ENCODE measurements at regions not wholly inside any gene's neighbourhood (a gene's known extent, or its start where the extent isn't known, plus 50 kb on each side); places are given as distances from the start of the nearest gene placed in this dataset.
A peak's percentile ranks its signal among the peaks of the same experiment; 100 is the strongest.

DNA sequence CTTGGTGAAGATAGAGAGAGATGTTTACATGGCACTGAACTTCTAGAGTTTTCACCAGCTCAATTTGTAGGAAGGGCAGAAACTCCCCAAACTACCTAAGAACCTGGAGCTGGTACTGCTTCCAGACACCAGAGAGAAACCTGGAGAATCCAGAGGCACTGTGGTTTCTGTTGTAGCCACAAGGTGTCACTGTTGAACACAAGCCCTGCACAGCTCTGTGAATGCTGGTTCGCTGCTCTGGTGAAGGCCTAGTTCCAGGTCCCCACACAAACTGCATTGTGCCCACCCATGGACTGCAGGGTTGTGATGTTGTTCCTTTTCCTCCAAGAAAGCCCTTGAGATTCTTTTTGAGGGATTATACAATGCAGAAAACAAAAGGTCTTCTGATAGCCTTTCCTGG is 150.5 kb upstream of the HS6ST1 start:
- no peak for DNase-seq (ENCODE audit: low read depth in 2 of 2)

GRCh38 chr2:128469875-128470274 is 151.2 kb upstream of the HS6ST1 start:
- DNase-seq (ENCODE audit: low read depth in 2 of 2), result no peak

GRCh38 chr2:128472789-128473174 is 154.1 kb upstream of the HS6ST1 start:
- no peak for DNase-seq (ENCODE audit: low read depth in 2 of 2)

- peak; percentile 85 to 89 for DNase-seq (ENCODE audit: low read depth in 2 of 2)
Measured at GRCh38 chr2:128473175-128474035, 154.7 kb upstream of the HS6ST1 start.

GRCh38 chr2:128474036-128474955 is 155.6 kb upstream of the HS6ST1 start:
- DNase-seq (ENCODE audit: low read depth in 2 of 2), result no peak

GRCh38 chr2:128474962-128475361 is 156.3 kb upstream of the HS6ST1 start:
- DNase-seq (ENCODE audit: low read depth in 2 of 2), result no peak

- no peak for DNase-seq (ENCODE audit: low read depth in 2 of 2)
Measured at GRCh38 chr2:128475427-128476211, 157.0 kb upstream of the HS6ST1 start.

DNA sequence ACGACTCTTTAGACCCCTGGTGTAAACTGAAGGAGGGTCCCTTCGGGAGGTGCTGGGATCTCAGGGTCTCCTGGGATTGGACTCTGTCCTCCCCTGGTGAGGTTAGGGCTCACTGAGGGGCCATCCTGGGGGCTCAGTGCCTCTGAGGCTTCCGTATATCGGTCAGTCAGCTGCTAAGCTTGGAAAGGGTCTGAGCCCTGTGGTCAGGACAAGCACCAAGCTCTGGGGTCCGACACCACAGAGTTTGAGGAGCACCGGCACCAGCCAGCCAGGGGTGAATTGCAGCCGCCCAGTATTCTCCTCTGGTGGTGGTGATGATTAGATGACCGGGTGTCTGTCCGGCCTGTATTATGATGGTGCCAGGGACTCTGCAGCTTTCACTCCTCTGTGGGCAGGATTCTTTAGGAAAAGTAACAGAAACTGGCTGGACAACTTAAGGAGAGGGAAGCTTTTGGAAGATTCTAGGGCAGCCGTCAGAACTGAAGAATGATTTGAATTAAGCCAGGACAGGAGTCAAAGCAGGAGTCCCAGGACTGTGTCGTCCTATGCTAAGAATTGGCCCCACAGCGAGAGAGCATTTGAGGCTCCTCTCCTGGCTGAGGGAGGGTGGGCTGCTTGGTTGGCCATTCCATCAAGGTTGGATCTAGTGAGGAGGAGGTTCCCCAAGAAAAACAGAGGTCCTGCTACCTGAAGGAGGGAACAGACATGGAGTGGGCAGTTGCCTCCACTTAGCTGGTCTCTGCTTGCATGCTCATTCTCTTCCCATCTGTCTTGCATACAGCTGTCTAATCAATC is 158.6 kb upstream of the HS6ST1 start:
- no peak for DNase-seq (ENCODE audit: low read depth in 2 of 2)

- DNase-seq (ENCODE audit: low read depth in 2 of 2), result no peak
Measured at GRCh38 chr2:128477891-128478290, 159.2 kb upstream of the HS6ST1 start.

DNA sequence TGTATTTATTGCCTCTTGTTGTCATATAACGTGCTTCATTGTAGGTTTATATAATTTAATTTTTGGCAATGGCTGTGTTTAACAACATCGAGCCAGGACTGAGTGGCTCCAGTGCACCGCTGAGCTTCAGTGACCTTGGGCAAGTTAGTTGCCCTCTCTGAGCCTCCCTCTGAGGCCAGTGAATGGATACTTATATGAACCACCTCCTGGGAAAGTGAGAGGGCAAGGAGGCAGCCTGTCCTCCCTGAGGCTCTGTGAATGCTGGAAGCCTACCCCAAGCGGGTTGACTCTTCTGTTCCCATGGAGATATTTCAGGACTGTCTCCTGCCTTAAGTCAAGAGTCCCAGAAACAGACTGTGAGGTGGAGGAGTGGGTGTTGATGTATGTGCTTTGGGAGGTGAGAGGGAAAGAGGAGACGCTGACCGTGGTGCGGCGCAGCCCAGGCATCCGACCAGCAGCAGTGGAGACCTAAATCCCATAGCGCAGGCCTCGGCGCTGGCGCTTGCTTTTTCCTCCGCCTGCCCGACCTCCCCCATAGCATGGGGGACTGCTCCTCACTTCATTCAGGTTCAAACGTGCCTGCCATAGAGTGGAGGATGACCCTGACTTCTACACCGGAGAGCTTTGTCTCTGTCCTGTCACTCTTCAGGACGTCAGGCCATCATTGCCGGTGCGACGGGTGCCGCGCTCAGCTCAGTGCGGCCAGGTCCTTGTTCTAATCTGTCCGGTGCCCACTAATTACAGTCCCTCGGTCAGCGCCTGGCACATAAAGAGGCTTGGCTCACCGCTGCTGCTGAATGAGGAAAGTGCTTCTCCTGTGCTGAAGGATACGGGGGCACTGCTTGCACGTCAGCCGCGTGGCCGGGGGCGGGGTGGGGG is 167.3 kb upstream of the HS6ST1 start:
- no peak for DNase-seq (ENCODE audit: low read depth in 2 of 2)

DNA sequence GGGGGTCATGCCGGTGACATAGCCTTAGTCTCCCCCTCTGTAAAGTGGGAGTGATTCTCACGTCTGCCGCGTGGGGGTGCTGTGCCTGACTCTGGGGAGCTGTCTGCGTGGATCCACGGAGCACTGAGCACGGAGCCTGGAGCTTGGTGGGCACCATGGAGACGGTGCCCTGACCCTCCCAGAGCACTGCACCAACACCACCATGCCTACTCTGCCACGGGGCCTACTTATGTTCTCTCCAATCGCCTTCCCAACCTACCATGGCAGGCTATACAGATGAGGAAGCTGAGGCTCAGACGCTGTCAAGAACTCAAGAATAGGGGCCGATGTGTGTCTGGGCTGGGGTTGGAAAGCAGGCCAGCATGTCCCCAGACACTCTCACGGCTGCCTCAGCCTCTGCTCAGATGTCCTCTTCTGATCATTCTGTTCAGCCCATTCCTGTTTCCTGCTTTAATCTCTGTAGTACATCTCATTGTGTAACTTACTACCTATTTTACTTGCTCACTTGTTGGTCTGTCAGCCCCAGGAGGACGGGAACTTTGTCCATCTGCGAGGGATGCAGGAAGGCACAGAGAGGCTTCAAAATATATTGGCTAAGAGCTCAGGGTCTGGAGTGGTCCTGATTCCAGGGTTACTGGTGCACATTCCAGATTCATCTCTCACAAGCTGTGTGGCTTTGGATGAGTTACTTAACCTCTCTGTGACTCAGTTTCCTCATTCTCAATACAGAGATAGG is 168.1 kb upstream of the HS6ST1 start:
- DNase-seq (ENCODE audit: low read depth in 2 of 2), result no peak

- no peak for DNase-seq (ENCODE audit: low read depth in 2 of 2)
Measured at GRCh38 chr2:128487650-128488387, 169.2 kb upstream of the HS6ST1 start.

- DNase-seq (ENCODE audit: low read depth in 2 of 2), result no peak
Measured at GRCh38 chr2:128488434-128488833, 169.8 kb upstream of the HS6ST1 start.

GRCh38 chr2:128489526-128490273 is 171.0 kb upstream of the HS6ST1 start:
- no peak for DNase-seq (ENCODE audit: low read depth in 2 of 2)

- DNase-seq (ENCODE audit: low read depth in 2 of 2), result no peak
Measured at GRCh38 chr2:128490321-128490720, 171.7 kb upstream of the HS6ST1 start.

DNA sequence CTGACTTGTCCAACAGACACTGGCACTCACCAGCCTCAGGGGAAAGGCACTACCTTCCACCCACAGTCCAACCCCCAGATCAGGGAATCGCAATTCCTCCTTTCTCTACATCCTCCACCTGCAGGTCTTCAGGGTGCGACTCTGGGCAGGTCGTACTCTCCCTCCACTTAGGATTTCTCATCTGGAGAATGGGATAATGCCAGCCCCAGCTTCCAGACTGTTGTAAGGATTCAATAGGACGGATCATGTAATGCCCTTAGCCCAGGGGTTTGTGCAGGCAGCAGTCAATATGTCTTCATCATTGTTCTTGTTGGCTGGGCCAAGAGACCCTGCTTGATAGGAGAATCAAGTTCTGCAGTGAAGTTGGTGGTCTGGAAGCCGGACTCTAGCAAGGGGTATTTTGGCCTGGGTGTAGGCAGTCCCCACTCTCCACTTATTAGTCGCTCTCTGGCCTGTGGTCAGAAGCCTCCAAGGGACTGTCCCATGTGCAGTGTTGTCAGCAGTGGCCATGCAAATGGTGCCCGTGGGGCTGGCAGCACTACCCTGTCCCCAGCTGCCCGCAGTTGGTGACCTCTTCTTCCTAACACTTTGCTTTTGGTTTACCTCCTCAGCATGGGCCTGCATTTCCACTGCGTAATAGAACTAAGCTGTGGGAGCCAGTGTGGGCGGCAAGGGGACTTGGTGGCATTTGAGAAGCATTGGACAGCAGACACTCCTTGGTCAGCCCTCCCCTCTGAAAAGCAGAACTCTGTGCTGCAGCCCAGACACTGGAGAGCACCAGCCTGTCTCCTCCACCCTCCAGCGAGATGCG is 172.4 kb upstream of the HS6ST1 start:
- no peak for DNase-seq (ENCODE audit: low read depth in 2 of 2)

GRCh38 chr2:128491692-128492244 is 173.1 kb upstream of the HS6ST1 start:
- no peak for DNase-seq (ENCODE audit: low read depth in 2 of 2)

Data from fibroblast of skin of left biceps (primary cell).